HuH-7 (cell line): ENCODE measurements at regions not wholly inside any gene's neighbourhood (a gene's known extent, or its start where the extent isn't known, plus 50 kb on each side); places are given as distances from the start of the nearest gene placed in this dataset.
"Not testable (repeated sequence)": the region's sequence is repeated elsewhere in the genome, so short reads cannot be mapped to it uniquely, and the experiment has no call there.

Source experiments
- DNase-seq: peaks from one replicate; pipeline ENCODE4 v3.0.0; 2011; ENCODE audit warnings: low spot score

DNA sequence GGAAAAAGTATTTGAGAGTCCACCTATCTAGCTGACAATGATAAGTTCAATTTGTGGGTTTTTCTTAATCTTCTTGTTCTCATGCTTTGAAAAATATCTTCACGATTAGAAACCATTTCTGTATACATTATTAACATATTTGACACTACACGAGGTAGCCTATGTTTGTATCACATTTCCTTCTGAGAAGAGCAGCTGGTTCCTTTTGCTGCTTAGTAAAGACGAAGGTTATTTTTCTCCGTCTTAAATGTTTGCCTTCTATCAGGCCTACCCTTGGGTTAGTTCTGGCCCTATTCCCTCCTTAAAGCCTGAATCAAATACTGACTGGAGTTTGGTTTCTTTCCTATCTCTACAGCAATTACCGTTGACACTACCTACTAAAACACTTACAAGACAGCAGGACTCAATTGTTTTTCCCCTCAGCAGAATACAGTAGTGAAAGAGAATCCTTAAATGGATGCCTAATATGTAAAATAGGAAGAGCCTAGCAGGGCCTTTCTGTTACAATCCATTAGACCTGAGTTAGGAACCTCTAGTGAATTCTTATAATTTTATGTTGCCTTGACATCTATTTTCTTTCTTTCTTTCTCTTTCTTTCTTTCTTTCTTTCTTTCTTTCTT, 790.4 kb downstream of the EPHA4 start:
- DNase-seq = no peak

DNA sequence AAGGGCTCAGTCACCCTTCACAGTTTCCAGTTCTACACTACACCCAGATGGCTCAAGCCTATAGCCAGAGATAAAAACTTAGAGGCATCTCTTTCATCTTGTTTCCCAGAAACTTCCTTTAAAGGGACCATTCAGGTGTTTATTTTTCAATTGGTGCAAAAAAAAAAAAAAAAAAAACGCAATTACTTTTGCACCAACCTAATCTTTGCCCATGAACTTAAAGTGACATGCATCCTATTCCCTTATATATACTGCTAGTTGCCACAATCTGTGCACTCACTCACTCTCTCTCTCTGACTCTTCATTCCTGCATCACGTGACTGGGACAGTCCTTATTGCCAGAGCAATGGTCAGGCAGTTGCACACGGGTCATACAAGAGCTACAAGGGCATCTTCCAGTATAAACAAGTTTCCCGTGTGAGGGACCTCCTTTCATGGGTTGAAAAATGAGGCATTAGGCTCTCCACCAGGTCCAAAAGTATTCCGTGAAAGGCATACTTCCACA, 789.4 kb downstream of the EPHA4 start:
- DNase-seq = no peak

GRCh38 chr2:220783671-220784070, 788.4 kb downstream of the EPHA4 start:
- DNase-seq = no peak

GRCh38 chr2:220785178-220785577, 786.9 kb downstream of the EPHA4 start:
- no peak for DNase-seq

DNA sequence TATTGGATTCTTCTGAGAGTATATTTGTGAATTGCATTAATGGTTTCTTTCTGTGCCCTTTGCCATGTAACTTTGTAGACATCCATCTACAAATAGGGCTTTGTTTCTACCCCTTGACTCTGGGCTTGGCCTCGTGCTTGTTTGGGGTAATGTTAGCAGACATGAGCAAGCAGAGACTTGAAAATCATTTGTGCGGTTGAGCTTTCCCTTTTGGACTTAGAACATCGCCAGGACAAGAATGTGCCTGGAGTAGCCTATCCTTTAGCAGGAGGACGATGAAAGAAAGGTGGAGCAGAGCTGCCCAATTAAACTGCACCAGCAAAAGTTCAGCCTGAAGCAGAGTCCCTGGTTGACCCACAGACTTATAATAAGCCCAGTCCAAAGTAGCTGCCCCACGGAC, 785.9 kb downstream of the EPHA4 start:
- DNase-seq = no peak

GRCh38 chr2:220787251-220787650, 784.9 kb downstream of the EPHA4 start:
- DNase-seq = no peak

- DNase-seq = no peak
These were observed 782.1 kb downstream of the EPHA4 start for GRCh38 chr2:220789961-220790360.

DNA sequence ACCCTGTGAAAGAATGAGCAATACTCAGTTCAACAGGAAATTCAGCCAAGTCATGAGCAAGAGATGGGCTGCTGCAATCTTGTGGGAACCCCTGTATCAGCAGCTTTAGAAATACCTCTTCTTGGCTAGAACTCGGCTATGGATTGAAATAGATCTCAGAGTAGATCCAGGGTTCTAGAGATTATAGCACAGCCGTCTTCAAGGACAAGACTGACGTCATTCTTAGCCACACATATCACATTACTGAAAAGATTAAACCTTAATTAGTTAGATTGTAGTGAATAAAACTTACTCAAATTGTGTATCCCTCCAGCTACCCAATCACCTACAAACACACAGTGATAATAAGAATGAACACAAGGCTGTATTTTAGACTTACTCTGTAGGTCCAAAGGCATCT, 776.4 kb downstream of the EPHA4 start:
- no peak for DNase-seq

DNA sequence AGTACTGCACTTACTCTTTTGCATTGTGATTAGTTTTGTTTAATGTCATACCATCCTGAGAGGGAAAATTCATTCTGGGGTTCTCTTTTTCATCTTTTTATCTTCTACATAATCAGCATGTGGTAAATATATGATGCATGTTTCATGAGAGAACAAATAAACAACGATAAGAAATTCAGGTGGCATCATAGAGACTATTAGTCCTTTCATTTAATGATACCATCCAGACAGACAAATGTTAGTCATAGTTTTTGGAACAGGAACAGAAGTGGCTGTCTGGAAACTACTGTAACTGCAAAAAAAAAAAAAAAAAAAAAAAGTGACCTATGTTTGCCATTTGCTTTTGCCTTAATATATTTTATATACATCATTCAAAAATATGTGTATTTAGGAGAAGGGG, 761.0 kb downstream of the EPHA4 start:
- DNase-seq = no peak

GRCh38 chr2:220811952-220812570, 760.0 kb downstream of the EPHA4 start:
- no peak for DNase-seq

DNA sequence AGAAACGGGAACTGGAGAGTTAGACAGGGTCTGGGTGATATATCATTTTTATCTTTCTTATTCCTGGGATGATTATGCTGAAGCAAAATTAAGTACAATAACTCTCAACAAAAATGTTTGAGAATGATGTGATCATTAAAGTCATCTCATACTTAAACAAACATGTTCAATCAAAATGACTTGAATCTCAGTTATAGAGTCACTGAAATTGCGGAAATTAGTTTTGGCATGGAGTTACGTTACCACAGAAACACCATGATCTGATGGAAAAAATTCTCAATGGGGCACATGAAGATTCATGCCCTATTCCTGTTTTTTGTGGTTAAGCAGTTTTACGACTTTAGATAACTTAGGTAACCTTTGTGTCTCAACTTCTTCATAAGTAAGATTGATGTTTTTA, 757.7 kb downstream of the EPHA4 start:
- DNase-seq = no peak

- no peak for DNase-seq
These were observed 756.4 kb downstream of the EPHA4 start for GRCh38 chr2:220815698-220816097.

DNA sequence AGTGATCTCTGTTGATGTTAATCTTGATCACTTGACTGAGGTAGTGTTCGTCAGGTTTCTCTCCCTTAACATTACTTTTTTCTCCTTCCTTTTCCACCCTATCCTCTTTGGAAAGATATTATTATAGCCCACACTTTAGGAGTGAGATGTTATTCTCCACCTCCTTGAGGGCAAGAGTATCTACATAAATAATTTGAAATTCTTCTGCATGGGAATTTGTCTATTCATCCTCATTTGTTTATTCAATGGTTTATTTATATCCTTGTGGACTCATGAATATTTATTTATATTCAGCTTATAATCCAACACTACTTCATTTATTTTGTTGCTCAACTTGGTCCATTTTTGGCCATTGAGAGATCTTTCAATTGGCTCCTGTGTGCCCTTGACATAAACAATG, 750.4 kb downstream of the EPHA4 start:
- no peak for DNase-seq

- not testable (repeated sequence) for DNase-seq
These were observed 748.5 kb downstream of the EPHA4 start for GRCh38 chr2:220823590-220823989.

DNA sequence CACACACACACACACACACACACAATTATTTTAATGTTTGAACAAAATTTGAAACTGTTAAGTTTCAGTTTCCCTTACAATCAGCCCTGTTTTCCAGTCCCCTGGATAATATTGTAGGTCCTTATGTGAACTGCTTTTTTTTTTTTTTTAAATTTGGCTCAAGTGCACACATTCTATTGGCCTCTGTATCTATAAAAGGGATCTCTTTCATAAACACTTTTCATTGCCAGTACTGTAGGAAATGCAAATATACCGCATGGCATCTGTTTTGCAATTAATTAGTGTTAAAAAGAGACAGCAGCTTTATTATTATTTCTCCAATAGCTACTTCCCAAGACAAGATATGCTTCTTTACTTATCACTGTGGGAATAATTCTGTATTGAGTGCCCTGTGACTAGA, 738.7 kb downstream of the EPHA4 start:
- no peak for DNase-seq

GRCh38 chr2:220835583-220835982, 736.5 kb downstream of the EPHA4 start:
- DNase-seq = no peak

DNA sequence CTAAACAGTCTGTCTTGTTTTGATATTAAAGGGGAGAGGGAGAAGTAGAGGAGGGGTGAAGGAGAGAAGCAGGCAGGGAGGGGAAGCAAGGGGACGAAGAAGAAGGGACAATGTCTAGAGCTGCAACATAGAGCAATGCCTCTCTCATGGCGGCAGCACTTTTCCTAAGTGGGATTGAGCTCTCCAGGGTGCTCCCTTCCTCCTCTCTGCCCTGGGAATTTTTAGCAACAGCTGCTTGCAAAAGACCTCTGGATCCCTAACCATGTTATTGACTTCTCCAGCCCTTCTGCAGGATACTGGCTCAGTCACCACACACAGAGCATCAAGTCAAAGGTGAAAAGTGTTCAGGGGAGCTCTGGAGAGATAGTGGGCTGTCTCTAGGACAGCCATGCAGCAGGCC, 734.9 kb downstream of the EPHA4 start:
- DNase-seq = no peak

DNA sequence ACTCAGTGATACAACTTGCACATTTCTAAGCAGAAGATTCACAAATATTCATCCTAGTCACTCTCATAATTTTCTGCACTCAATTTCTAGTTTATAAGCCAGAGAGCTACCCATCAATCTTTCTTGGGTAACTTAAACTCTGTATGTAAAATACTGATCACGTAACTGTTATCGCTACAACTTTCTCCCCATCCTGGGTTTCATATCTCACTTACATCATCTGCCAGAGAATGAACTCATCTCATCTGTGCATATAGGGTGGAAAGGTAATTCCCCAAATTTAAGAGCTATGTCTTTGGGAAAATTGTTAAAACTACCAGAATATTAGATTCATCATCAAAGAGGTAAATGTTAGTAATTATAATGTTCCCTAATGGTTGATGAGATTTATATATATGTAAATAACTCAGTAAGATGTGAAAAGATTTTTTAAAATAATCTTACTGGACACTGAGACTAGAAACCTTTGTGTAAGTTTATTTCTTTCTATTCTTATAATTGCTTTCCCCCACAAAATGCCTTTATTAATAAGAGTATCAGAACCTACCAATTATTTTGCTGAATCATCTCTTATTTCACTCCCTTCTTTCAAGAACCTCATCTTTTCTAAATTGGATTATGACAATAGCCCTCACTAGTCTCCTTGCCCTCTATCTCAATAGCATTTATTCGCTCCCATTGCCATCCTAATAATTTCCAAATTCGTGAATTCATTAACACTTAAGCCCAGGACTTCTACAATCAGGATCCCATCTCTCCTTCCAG, 729.0 kb downstream of the EPHA4 start:
- DNase-seq = no peak

DNA sequence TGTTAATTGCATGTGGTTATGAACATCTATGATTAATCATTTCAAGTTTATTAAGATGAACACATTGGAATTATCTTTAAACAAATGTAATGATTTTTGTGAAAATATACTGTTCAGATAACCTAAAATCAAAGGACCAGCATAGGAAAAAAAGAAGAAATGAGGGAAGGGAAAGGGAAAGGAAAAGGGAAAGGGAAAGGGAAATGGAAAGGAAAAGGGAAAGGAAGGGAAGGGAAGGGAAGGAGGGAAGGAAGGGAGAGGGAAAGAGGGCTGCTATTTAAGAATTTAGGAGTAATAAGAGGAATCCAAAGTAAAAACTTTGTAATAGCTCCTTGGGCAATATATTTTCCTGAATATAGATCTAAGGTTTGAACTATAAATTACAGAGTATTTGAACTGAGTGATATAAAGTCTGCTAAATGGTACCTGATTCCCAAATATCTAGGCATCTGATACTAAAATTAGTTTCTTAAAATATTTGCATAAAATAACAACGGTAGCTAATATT, 726.3 kb downstream of the EPHA4 start:
- no peak for DNase-seq

- no peak for DNase-seq
These were observed 725.1 kb downstream of the EPHA4 start for GRCh38 chr2:220847006-220847405.

DNA sequence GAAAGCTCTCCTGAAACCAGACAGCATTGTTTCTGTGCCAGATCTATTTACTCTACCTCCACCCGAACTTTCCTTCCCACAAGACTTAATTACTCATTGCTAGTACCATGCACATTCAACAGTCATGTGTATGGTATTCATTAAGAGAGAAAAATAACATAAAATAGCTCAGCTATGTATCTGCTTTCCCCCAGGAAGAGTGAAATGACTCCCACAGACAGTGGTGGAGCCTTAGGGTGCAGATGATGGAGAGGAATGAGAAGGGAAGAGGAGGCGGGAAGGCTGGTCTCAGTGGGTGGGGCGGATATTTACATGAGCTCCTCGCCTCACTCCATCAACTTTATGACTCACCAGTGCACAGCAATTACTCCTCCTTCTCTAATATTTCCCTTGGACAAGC, 724.5 kb downstream of the EPHA4 start:
- DNase-seq = no peak

- DNase-seq = no peak
These were observed 722.7 kb downstream of the EPHA4 start for GRCh38 chr2:220849433-220849832.

DNA sequence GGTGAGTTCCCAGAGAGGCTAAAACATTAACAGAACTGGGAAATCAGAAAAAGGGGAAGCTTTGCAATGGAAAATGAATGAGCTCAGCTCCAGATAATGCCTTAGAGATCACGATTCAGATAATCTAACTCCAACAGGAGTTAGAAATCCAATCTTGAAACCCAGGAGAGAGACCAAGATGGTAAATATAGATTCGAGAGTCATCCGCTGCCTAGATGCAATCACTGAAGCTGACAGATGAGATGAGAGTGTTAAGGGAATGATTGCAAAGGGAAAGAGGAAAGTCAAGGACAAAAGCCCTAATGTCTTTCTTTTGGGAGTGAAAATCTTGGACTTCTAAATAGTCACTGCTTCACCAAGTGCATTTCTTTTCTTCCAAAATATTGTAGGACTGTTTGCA, 722.0 kb downstream of the EPHA4 start:
- DNase-seq = no peak
